H1 (cell line): ENCODE measurements at regions not wholly inside any gene's neighbourhood (a gene's known extent, or its start where the extent isn't known, plus 50 kb on each side); places are given as distances from the start of the nearest gene placed in this dataset.

Source experiments
- CTBP2 ChIP-seq: IDR thresholded peaks from 2 replicates; pipeline ENCODE4 v1.7.0; 2011; ENCODE audit warnings: borderline replicate concordance, mild to moderate bottlenecking, moderate library complexity, mixed read lengths, low read length; ENCODE audit not compliant: insufficient read depth, insufficient read length
- EP300 ChIP-seq, 2 experiments: IDR thresholded peaks; 1 replicate in 1 of 2; 2 replicates in 1 of 2; pipeline ENCODE4 v1.6.1; 2011 to 2012; ENCODE audit warnings: low read depth in 2 of 2, low read length in 2 of 2, mild to moderate bottlenecking in 2 of 2, borderline replicate concordance in 1 of 2, inconsistent platforms in 1 of 2, moderate library complexity in 1 of 2

GRCh38 chr16:85182774-85183173, 70.5 kb upstream of the CIBAR2 start (continued):
- TF ChIP-seq EP300 (IDR thresholded peaks at IDR 0.05; ENCODE audit: borderline replicate concordance in 1 of 2, low read depth in 2 of 2, low read length in 2 of 2) (no peak), CTBP2 (no peak)
